SK-N-SH treated with all-trans-retinoic acid at 6 μM for 48 hours (cell line): ENCODE measurements at regions not wholly inside any gene's neighbourhood (a gene's known extent, or its start where the extent isn't known, plus 50 kb on each side); places are given as distances from the start of the nearest gene placed in this dataset.

ENCODE experiments used
- ATAC-seq: fragments of 200-7000 bp; cut with Tn5 transposase; 3 replicates; pipeline ENCODE4 v1.9.1; 2020; ENCODE audit warnings: mild to moderate bottlenecking, moderate library complexity
- ARNTL ChIP-seq: fragments of 450-650 bp; formaldehyde crosslinking; IDR thresholded peaks from 2 replicates; pipeline ENCODE4 v1.5.0; 2020; ENCODE audit warnings: low read depth, mild to moderate bottlenecking, moderate library complexity, borderline replicate concordance
- BACH2 ChIP-seq: fragments of 250-450 bp; sonication (Bioruptor Pico); IDR thresholded peaks from 2 replicates; pipeline ENCODE4 v1.9.0; 2021; ENCODE audit warnings: mild to moderate bottlenecking, borderline replicate concordance
- ESRRG ChIP-seq: fragments of 250-450 bp; sonication (Bioruptor Pico); IDR thresholded peaks from 2 replicates; pipeline ENCODE4 v1.6.1; 2021; ENCODE audit warnings: mild to moderate bottlenecking
- GLIS3 ChIP-seq: fragments of 250-450 bp; sonication (Bioruptor Pico); IDR thresholded peaks from 2 replicates; pipeline ENCODE4 v1.5.0; 2020; ENCODE audit warnings: mild to moderate bottlenecking, moderate library complexity
- ISL1 ChIP-seq: fragments of 250-450 bp; sonication (Bioruptor Pico); IDR thresholded peaks from 2 replicates; pipeline ENCODE4 v2.1.2; 2022; ENCODE audit warnings: mild to moderate bottlenecking, moderate library complexity
- OSR1 ChIP-seq: fragments of 250-450 bp; sonication (Bioruptor Pico); IDR thresholded peaks from 2 replicates; pipeline ENCODE4 v1.8.0; 2022; ENCODE audit warnings: moderate library complexity, mild to moderate bottlenecking, inconsistent platforms
- PATZ1 ChIP-seq: fragments of 250-450 bp; sonication (Bioruptor Pico); IDR thresholded peaks from 2 replicates; pipeline ENCODE4 v1.8.0; 2020; ENCODE audit warnings: mild to moderate bottlenecking, moderate library complexity, borderline replicate concordance
- POU6F1 ChIP-seq: fragments of 250-450 bp; sonication (Bioruptor Pico); IDR thresholded peaks from 2 replicates; pipeline ENCODE4 v1.8.0; 2021; ENCODE audit warnings: low read depth, mild to moderate bottlenecking, moderate library complexity, borderline replicate concordance
- PPARA ChIP-seq: fragments of 250-450 bp; sonication (Bioruptor Pico); IDR thresholded peaks from 2 replicates; pipeline ENCODE4 v1.5.0; 2020; ENCODE audit warnings: mild to moderate bottlenecking, borderline replicate concordance
- RARB ChIP-seq: fragments of 250-450 bp; sonication (Bioruptor Pico); IDR thresholded peaks from 2 replicates; pipeline ENCODE4 v1.8.0; 2021; ENCODE audit warnings: mild to moderate bottlenecking, moderate library complexity
- SNAI2 ChIP-seq: fragments of 250-450 bp; sonication (Bioruptor Pico); IDR thresholded peaks from 2 replicates; pipeline ENCODE4 v1.5.0; 2020; ENCODE audit warnings: mild to moderate bottlenecking, moderate library complexity
- TCF4 ChIP-seq: fragments of 250-450 bp; sonication (Bioruptor Pico); IDR thresholded peaks from 2 replicates; pipeline ENCODE4 v1.8.0; 2021; ENCODE audit warnings: mild to moderate bottlenecking, moderate library complexity, borderline replicate concordance
- TOX ChIP-seq: fragments of 250-450 bp; sonication (Bioruptor Pico); IDR thresholded peaks from 2 replicates; pipeline ENCODE4 v1.8.0; 2021; ENCODE audit warnings: mild to moderate bottlenecking, moderate library complexity, borderline replicate concordance
- ZC3H10 ChIP-seq: fragments of 250-450 bp; sonication (Bioruptor Pico); IDR thresholded peaks from 2 replicates; pipeline ENCODE4 v1.5.1; 2021; ENCODE audit warnings: mild to moderate bottlenecking, moderate library complexity
- ZFP3 ChIP-seq: fragments of 250-450 bp; sonication (Bioruptor Pico); IDR thresholded peaks from 2 replicates; pipeline ENCODE4 v1.5.0; 2020; ENCODE audit warnings: mild to moderate bottlenecking, moderate library complexity
- ZFP30 ChIP-seq: fragments of 450-650 bp; formaldehyde crosslinking; IDR thresholded peaks from 2 replicates; pipeline ENCODE4 v1.5.0; 2022; ENCODE audit warnings: mild to moderate bottlenecking, moderate library complexity
- ZNF565 ChIP-seq: fragments of 450-650 bp; formaldehyde crosslinking; conservative IDR thresholded peaks from 2 replicates; pipeline ENCODE4 v1.5.0; 2020; ENCODE audit warnings: low read depth, mild to moderate bottlenecking, moderate library complexity
- ZNF70 ChIP-seq: fragments of 450-650 bp; formaldehyde crosslinking; IDR thresholded peaks from 2 replicates; pipeline ENCODE4 v1.5.0; 2020; ENCODE audit warnings: mild to moderate bottlenecking, moderate library complexity
- ZNF8 ChIP-seq: fragments of 450-650 bp; formaldehyde crosslinking; IDR thresholded peaks from 2 replicates; pipeline ENCODE4 v1.5.0; 2020; ENCODE audit warnings: mild to moderate bottlenecking, moderate library complexity
- TF ChIP-seq, protein P1 (sequence below): fragments of 250-450 bp; sonication (Bioruptor Pico); IDR thresholded peaks from 2 replicates; pipeline ENCODE4 v1.5.0; 2020; ENCODE audit warnings: mild to moderate bottlenecking, moderate library complexity
- TF ChIP-seq, protein P2 (sequence below): fragments of 250-450 bp; sonication (Bioruptor Pico); IDR thresholded peaks from 2 replicates; pipeline ENCODE4 v1.5.1; 2021; ENCODE audit warnings: mild to moderate bottlenecking, moderate library complexity

- TF ChIP-seq, protein P1, sequence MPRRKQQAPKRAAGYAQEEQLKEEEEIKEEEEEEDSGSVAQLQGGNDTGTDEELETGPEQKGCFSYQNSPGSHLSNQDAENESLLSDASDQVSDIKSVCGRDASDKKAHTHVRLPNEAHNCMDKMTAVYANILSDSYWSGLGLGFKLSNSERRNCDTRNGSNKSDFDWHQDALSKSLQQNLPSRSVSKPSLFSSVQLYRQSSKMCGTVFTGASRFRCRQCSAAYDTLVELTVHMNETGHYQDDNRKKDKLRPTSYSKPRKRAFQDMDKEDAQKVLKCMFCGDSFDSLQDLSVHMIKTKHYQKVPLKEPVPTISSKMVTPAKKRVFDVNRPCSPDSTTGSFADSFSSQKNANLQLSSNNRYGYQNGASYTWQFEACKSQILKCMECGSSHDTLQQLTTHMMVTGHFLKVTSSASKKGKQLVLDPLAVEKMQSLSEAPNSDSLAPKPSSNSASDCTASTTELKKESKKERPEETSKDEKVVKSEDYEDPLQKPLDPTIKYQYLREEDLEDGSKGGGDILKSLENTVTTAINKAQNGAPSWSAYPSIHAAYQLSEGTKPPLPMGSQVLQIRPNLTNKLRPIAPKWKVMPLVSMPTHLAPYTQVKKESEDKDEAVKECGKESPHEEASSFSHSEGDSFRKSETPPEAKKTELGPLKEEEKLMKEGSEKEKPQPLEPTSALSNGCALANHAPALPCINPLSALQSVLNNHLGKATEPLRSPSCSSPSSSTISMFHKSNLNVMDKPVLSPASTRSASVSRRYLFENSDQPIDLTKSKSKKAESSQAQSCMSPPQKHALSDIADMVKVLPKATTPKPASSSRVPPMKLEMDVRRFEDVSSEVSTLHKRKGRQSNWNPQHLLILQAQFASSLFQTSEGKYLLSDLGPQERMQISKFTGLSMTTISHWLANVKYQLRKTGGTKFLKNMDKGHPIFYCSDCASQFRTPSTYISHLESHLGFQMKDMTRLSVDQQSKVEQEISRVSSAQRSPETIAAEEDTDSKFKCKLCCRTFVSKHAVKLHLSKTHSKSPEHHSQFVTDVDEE (CRISPR knock-in tag): no peak
- TF ChIP-seq ISL1 (CRISPR knock-in tag) (peak; percentile 97), POU6F1 (CRISPR knock-in tag) (peak; percentile 43; the same call in 1 of the 2 replicates), GLIS3 (peak; percentile 89), ZFP3 (CRISPR knock-in tag) (peak; percentile 98), ZNF8 (no peak), ARNTL (CRISPR knock-in tag) (no peak), TOX (CRISPR knock-in tag) (peak; percentile 96), ZFP30 (CRISPR knock-in tag) (no peak), ZNF70 (CRISPR knock-in tag) (no peak), ZC3H10 (CRISPR knock-in tag) (peak; percentile 95), ZNF565 (no peak), OSR1 (CRISPR knock-in tag) (peak; percentile 97), TCF4 (CRISPR knock-in tag) (no peak), BACH2 (CRISPR knock-in tag) (no peak)
These were observed 236.3 kb downstream of the KCNJ2 start (continued) for GRCh38 chr17:70405492-70406220.

DNA sequence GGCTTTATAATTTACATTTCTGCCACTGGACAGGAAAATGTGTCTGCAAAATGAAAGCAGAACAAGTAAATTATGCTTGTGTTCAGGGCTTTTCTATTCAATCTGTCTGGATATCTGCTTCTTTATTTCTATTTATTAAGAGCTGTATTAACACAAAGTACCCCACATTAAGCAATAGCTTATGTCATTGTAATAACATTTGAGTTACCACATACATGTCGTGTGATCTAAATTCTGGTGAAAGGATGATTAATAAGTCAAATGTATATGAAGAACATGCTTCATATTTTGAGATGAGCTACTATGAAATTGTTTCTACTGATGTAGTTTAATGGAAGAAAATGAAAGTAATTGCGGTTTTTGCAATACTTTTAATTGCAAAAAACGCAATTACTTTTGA lies 238.2 kb downstream of the KCNJ2 start:
- ATAC-seq: no peak
- TF ChIP-seq ZNF8 (no peak), GLIS3 (no peak), ZNF565 (no peak), PATZ1 (no peak), SNAI2 (CRISPR knock-in tag) (no peak), RARB (CRISPR knock-in tag) (no peak), BACH2 (CRISPR knock-in tag) (no peak), ZNF70 (CRISPR knock-in tag) (no peak), ZFP30 (CRISPR knock-in tag) (no peak), OSR1 (CRISPR knock-in tag) (no peak)
- TF ChIP-seq, protein P2, sequence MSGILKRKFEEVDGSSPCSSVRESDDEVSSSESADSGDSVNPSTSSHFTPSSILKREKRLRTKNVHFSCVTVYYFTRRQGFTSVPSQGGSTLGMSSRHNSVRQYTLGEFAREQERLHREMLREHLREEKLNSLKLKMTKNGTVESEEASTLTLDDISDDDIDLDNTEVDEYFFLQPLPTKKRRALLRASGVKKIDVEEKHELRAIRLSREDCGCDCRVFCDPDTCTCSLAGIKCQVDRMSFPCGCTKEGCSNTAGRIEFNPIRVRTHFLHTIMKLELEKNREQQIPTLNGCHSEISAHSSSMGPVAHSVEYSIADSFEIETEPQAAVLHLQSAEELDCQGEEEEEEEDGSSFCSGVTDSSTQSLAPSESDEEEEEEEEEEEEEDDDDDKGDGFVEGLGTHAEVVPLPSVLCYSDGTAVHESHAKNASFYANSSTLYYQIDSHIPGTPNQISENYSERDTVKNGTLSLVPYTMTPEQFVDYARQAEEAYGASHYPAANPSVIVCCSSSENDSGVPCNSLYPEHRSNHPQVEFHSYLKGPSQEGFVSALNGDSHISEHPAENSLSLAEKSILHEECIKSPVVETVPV: no peak
- TF ChIP-seq, all 23 proteins: peak for 0

DNA sequence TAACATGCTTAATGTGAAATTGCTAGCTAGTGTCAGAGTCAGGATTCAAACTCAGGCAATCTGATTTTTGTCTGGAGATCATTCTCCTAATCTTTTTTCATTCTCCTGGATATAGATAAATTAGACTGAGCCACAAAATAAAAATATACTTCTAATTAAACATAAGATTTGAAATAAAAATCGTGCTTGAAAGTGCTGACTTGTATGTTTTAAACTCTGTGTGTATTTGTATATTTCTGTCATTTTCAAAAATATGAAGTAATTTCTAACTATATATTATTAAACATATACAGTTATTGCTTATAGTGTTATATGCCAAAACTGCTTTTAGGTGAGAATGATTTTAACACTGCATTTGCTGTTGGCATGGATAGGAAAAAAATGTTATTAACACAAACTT lies 239.4 kb downstream of the KCNJ2 start:
- no peak for ATAC-seq
- TF ChIP-seq PPARA (no peak), ISL1 (CRISPR knock-in tag) (no peak), ZNF70 (CRISPR knock-in tag) (no peak), ZNF565 (no peak), ESRRG (CRISPR knock-in tag) (no peak), ZFP30 (CRISPR knock-in tag) (no peak), SNAI2 (CRISPR knock-in tag) (no peak), GLIS3 (no peak), POU6F1 (CRISPR knock-in tag) (no peak)
- TF ChIP-seq, protein P2: no peak
